ENCODE measurements at regions not wholly inside any gene's neighbourhood (a gene's known extent, or its start where the extent isn't known, plus 50 kb on each side); places are given as distances from the start of the nearest gene placed in this dataset.

DNA sequence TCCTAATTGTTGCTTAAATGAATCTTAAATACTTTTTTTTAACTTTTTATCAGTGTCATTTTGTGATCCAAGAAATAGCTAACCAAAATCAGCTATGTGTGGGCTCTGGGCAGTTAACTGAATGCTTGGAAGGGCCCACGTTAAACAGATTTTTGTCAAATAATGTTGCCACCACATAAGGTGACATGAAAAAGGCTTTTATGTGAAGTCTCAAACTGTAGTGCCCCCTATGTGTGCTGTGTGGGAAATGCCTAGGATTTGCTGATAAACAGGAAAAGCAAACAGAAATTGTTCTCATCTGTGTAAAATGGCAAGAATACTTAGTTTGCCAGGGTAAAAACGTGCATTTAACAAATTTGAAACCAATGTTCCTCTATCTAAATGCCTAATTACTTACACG lies 242.2 kb downstream of the ZNF516 start:
- no peak for DNase-seq

DNA sequence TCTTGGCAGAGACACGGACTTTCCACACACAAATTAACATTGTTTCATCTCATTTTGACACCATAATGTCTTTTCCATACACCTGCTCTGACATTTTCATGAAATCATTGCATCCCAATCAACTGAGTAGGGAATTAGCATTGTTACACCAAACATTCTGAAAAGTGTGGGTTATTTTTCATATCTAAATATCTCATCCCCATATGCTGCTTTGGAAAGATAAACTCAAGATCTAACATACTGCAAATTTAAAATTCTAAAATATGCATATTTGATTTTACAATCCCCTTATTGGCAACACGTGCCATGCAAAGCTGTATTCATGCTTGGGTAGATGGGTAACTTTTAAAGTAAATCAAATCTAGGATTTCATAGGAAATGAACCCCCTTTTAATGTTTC lies 242.9 kb downstream of the ZNF516 start:
- no peak for DNase-seq

DNA sequence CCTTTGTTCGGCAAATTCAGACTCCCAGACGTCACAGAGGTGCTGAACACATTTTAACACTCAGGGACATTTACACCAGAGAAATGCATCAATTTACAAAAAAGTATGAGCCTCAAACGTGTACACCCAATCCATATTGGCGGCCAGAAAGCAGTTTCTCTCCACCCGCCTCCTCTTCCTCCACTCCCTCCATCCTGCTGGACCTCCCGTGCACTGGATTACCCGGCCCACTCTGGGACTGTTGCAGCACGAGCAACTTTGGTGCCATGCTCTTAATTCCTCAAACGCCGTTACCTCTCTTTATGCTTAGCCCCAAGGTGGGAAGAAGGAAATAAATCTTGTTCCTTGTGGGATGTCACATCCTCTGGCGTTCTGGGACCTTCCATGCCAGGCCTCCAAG lies 243.4 kb downstream of the ZNF516 start:
- no peak for DNase-seq

DNA sequence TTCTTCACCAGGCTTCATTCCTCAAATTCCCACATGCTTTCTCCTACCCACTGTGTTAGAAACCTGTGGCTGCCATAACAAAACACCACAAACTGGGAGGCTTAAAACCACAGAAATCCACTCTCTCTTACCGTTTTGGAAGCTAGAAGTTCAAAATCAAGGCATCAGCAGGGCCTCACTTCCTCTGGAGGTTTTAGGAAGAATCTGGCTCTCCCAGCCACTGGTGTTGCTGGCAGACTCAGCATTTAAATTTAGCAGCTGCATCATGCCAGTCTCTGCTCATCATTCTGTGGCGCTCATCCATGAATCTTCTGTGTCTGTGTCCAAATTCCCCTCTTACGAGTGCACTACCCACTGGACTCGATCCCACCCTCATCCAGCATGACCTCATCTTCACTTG lies 248.5 kb downstream of the ZNF516 start:
- no peak for DNase-seq

DNA sequence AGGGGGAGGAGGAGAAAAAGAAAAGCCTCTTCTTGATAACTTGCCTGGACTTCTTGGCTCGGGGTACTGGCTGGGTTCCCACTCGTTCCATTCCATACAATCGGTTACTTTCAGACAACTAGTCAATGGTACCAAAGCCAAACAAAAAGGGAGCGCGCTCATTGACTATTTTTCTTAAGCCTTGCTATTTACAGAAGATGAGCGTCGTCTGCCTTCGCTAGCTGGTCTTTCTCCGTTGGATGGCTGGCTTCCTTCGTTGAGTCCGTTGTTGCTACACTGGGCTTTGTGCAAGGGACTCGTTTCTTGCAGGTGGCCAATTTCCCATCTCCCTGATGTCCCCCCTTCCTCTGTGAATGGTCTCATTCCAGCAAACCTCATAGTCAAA lies 260.4 kb downstream of the ZNF516 start:
- DNase-seq = no peak

DNA sequence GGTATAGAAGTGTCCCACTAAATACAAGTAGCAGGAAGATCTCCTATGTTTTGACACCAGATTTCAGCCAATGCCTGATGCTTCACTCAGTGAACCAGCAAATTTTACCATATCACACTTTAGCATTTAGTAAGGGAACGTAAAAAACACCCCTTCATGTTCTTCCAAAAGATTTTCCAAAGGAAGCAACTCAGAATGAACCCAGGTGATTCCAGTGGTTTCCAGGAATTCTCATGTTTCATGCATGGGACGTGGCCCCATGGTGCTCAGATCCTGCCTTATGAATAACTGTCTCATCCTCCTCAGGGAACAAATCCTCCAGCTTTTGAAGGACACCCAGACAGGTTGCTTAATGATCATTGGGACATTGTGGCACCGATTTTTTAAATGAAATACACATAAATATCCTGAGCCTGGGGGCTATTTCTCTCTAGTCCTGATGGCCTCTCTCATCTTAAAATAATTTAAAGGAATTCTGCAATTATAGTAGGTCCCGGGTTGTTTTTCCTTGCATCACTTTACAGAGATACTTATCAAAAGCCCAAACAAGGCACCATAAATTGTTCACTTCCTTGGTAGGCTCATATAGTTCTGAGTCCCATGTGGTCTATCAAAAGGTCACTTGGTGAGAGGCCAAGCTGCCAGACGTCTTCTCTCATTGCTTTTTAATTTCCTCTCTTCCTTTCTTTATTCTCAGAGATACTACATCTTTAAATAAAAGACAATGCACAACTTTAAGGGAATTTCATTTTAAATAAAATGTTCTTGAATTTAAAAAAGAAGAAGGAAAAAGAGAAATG lies 261.0 kb downstream of the ZNF516 start:
- DNase-seq = no peak

DNA sequence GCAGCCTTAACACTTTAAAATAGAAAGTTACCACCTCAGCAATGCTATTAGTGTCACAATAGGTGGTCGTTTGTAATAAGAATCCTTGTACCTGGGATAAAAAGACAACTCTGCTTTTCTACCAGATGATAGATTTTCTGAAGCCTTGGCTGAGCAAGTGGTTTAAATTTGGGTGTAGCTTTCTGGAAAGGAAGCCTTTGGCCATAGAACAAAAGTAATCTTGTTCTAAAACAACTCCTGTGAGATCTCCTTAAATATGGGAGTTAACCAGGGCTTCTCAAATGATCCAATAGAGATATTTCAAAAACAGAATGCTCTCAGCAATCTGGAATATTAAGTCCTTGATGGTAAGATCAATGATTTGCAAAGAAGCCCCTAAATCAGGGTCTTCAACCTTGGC lies 261.6 kb downstream of the ZNF516 start:
- no peak for DNase-seq

DNA sequence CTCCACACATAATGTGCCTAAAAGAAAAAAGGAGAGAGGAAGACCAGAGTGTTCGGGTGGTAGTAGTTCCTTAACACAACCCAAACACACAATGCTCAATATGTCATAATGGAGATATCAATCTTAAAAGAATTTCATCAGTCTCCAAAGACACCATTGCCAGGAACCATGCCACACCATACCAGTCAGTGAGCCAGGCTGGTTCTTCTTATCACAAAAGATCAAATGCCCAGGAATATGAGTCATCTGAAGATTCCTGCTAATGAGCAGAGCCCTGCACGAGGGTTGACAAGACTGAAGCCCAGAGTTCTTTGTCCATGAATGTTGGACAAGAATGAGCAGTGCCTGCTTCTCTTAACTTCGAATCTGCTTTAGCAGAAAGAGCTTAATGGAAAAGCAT lies 262.3 kb downstream of the ZNF516 start:
- DNase-seq = no peak

DNA sequence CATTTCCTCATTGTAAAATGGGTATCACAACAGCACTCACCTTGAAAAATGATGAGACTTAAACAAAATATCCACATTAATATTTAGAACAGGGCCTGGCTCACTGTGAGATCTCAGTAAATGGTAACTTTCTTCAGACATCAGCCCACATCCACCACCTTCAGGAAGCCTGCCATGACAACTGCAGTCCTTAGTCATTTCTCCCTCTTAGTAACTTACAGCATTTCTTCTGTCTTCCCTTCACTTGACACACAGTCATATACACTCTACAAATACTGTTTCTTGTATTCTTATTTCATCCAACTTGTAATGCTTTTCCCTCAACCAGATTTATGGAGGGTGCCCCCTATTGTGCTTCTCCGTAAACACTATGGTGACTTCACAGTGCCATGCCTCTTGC lies 263.0 kb downstream of the ZNF516 start:
- DNase-seq = no peak

DNA sequence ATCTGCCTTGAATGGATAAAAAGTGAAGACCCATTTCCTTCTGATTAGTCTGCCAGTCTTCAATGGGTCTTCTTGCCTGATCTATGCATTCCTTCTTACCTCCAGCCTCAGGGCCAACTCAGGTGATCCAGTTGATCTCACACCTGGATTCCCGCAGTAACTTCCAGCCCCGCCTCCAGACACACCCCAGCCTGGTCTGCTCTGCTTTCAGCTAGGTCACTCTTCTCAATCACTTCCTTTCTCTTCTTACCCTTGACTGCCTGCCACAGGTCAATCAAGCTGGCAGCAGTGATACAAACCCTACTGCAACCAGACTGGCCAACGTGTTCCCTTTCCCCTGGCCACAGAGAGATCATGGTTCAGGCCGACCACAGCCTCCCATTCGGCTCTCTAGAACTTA lies 263.6 kb downstream of the ZNF516 start:
- no peak for DNase-seq

DNA sequence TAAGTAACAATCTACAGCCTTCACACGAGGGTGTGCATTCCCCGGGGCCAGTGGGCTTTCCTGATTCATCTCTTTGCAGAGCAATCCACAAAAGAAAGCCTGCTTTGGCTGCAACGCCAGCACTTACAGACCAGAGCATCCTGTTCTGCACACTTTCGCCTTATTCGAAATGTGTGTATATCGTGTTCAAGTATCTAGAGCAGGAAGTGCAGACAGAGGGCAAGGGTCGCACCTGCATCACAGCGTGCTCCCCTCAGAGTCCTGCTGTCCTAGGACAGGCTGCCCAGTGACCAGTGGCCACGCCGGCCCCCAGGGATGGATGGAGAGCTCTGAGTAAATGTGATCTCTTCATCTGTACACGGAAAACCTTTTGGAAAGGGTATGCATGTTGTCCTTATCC lies 264.3 kb downstream of the ZNF516 start:
- DNase-seq = no peak

DNA sequence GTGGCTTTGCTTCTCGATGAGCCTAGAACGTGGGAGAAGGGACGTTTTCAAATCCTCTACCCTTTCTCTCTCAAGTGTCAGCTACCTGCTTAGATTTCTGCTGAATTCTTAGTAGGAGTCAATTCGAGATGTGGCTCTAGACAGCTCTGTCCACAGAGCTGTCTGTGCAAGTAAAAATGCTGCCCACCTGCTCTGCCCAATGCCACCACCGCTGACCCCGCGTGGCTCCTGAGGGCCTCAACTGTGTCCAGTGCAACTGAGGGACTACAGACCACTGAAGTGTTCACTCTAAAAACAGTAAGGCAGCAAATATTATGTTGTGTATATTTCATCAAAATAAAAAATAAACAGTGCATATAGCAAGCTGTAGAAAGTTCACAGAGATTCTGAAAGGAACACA lies 266.3 kb downstream of the ZNF516 start:
- no peak for DNase-seq

DNA sequence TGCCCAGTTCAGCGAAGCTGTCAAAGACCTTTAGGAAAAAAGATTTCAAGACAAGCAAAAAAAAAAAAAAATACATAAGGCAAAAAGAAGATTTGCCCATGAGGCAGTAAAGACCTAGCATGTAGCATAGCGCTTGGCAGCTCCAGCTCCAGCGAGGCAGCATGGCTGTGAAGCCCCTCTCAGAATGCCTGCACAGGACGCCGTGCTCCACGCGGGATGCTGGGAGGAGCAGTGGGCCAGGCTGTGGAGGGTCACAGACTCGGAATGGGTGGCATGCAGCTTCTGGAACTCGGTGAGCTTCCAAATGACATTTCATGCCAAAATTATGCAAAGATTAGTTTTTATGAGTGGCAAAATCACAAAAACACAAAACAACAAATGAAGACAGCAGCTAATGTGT lies 267.3 kb downstream of the ZNF516 start:
- DNase-seq = no peak

DNA sequence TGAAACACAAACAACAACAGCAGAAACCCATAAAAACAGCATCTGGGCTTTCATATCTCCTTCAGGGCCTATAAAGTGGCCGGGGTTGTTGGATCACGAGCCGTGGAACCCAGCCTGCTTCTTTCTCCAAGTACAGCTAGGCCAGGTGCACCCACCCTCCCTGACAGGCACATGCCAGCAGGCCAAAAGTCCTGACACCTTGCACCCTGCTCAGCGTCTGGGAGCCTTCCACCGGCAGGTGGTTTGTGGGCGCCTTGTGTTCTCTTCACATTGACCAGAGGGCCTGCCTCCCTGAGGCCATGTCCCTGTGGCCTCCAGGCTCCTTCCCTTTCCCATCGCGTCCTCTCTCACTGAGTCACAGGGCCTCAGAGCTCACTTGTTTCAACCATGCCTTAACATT lies 271.6 kb downstream of the ZNF516 start:
- DNase-seq = no peak

DNA sequence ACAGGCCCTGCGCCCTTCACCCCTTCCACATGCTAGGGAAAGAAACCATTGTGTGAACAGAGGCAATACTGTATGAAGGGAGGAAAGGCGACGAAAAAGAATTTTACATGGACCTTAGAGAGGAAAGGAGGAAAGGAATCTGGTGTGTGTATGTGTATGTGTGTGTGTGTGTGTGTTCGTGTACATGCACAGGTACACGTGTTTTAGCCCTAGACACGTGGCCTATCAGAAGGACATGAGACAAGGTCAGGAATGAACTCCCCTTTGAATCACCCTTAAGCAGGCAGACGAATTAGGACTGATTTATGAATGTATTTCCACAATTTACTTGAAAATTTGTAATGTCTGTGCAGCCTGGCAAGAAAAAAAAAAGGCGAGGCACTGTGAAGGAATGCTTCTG lies 276.0 kb downstream of the ZNF516 start:
- DNase-seq = no peak

DNA sequence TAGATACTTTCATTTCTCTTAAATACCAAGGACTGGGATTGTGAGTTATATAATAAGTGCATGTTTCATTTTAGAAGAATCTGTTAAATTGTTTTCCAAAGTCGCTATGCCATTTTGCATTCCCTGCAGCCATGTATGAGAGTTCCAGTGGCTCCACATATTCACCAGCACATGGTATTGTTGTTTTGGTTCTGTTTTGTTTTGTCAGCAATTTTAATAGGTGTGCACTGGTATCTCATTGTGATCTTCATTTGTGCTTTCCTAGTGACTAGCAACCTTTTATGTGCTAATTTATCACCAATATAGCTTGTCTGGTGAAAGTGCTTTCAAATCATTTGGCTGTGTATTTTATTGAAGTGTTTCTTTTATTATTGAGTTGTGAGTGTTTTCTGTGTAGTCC lies 278.9 kb downstream of the ZNF516 start:
- DNase-seq = no peak

DNA sequence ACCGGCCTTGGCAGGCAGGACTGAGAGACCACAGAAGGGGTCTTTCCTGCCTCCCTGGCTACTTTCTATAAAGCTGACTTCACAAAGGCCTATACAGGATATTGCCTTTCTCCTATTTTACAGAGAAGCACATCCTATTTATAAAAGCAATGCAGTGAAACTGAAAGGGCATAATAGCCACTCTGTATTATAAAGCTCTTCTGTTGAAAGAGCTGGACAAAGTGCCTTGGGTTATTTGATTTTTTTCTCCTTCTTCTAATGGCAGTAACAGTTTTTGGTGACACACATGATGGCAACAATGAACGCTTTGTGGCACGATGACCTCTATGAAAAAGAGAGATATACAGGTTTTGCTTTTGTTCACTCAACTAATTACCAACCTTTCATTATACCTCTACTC lies 281.1 kb downstream of the ZNF516 start:
- no peak for DNase-seq

DNA sequence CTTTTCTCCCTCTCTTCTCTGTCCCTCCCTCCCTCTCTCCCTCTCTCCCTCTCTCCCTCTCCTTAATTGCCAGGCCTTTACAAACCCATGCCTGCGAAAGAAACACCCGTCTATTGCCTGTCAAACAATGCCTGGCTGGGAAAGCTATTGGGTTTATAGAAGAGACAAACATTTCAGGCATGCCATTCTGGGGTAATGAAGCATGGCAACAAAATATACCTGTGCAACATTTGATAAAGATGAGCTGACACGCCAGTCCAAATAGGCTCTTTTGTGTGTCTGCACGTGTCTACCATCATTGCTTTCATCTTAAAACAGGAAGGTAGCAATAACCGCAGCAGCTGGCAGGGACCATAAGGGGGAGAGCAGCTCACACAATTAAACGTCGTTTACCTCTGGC lies 282.1 kb downstream of the ZNF516 start:
- no peak for DNase-seq

DNA sequence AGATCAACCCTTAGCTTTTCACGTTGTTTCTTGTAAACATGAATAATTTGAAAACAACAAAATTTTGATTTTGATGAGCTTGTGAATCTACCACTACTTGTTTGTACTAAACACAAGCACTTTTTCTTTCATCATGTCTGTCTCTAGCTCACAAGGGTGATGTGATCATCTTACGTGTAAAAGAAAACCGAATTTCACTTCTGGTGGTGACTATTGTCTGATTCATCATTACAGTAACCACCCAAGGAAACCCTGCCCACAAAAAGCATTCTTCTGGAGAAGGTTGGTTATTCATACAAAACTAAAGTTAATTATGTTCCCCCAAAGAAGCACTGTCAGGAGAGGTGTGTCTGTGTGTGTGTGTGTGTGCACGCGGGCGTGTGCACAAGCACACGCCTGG lies 285.4 kb downstream of the ZNF516 start:
- DNase-seq = no peak

DNA sequence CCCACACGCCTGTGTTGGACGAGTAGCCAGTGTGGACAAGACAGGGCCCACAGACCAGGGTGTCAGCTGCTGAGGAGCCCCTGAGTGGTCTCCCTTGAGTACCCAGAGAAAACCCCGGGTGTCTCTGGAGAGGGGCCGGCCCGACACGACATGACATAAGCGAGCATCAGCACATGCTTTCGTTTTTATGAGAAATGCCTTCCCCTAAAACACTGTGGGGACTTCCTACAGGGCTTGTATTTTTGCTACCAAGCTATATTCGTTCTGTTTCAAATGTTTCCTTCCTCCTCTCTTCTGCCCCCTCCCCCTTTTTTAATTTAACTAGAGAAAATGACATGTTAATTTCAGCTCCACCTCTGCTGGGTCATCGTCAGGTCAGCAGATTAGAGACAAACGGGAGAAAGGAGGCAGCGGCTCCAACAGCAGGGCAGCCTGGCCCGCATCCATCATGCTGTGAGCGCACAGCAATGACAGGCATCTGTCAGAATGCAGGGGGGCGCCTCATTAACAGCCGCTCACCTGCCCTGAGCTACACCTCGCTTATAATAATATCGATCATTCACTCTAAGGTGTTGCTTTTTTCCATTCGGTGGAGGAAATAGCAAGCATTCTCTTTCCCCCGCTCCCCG lies 286.2 kb downstream of the ZNF516 start:
- no peak for DNase-seq

DNA sequence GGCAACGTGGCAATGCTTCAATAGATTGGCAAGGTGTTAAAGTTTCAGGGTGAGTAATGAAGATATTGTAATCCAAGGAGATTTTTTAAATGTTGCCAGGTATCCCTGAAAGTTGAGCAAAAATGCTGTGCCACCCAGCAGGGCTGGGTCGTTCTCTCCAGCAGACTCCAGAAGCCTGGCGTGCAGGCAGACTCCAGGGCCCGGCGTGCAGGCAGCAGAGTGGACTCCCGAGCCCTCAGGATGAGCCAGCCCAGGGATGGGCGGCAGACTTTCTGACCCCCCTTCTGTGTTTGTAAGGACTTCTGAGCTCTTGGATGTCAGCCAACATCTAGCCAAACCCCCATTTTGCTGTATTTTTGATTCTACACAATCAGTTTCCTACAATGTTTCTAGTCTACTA lies 289.1 kb downstream of the ZNF516 start:
- no peak for DNase-seq

DNA sequence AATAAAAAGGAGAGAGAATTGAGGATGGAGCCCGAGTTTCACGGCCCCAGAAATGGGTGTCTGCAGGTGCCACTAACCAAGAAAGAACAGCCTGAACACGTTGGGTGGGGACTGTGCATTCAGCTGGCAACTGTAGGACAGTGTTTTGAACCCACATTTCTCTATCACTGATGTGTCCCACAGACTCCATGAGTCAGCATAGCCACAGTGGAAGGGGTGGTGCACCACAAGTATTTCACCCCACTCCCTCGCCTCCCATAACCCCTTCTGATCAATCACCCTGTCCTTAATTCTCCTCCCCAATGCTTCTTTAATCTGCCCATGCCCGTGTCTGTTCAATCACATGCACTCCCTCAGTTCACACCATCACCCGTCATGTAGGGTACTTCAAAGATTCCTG lies 291.5 kb downstream of the ZNF516 start:
- no peak for DNase-seq

DNA sequence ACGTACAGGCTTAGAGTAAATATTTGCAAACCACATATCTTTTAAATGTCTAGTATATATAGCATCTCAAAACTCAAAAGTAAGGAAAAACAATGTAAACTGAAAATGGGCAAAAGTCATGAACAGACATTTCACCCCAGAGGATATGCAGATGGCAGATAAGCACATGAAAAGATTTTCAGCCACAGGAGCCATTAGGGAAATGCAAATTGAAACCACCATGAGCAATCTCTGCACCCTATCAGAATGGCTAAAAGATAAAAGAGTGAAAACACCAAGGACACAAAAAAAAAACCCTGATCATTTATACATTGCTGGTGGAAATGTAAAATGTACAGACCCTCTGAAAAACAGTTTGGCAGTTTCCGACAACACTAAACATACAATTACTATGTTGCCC lies 292.7 kb downstream of the ZNF516 start:
- DNase-seq = no peak

DNA sequence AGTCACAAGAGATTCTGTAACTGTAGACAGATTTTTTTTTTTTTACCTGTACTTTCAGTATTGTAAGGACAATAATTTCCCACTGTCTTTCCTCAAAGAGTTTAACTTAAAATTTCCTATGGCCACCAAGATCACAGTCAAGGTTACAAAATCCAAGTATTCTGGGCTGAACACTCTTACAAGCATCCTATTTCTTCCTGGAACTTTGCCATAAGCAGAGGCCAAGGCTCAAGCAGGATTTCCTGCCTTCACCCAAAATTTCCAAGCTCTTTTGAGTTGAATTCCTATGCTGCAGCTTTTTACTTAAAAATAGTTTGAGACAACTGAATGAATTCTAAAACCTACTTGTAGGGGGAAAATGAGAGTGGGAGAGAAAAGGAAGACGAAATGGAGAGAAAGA lies 299.4 kb downstream of the ZNF516 start:
- DNase-seq = no peak

DNA sequence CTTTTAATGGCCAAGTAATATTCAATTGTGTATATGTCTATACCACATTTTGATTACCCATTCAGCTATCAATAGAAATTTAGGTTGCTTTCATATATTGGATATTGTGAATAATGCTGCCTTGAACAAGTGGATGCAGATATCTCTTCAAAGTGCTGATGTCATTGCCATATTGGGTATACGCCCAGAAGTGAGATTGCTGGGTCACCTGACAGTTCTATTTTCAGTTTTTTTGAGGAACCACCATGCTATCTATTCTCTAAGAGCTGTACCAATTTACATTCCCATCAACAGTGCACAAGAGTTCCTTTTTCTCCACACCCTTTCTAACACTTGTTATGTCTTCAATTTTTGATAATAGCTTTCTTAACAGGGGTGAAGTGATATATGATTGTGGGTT lies 306.9 kb downstream of the ZNF516 start:
- DNase-seq = no peak

Data from inflammatory macrophage (primary cell).